ENCODE measurements at regions not wholly inside any gene's neighbourhood (a gene's known extent, or its start where the extent isn't known, plus 50 kb on each side); places are given as distances from the start of the nearest gene placed in this dataset.

- TF ChIP-seq CTCF (IDR thresholded peaks at IDR 0.05; ENCODE audit: low read depth, low read length, poor library complexity, severe bottlenecking) (no peak), EZH2phosphoT487 (IDR thresholded peaks at IDR 0.05; ENCODE audit: borderline replicate concordance, low read length) (no peak)
Measured at GRCh38 chr1:4554271-4554865, 100.0 kb upstream of the AJAP1 start.

Measured in DOHH2 (cell line).